ENCODE measurements at regions not wholly inside any gene's neighbourhood (a gene's known extent, or its start where the extent isn't known, plus 50 kb on each side); places are given as distances from the start of the nearest gene placed in this dataset.

DNA sequence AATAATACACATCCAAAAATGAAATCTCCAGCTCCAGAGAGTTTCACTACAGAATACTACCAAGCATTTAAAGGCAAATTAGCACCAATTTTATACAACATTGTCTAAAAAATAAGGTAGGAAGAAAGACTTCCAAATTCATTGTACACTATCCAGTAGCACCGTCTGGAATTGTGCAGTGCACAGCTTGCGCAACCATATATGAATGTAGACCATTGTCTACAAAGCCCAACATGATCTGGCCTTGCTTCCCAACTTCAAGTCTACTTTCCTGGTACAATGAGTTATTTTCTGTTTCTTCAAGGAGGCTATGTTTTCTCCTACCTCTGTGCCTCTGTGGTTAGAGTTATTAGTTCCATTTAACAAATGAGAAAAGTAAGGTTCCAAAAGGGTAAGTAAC, 115.4 kb upstream of the FOXK1 start:
- TF ChIP-seq, protein P1, sequence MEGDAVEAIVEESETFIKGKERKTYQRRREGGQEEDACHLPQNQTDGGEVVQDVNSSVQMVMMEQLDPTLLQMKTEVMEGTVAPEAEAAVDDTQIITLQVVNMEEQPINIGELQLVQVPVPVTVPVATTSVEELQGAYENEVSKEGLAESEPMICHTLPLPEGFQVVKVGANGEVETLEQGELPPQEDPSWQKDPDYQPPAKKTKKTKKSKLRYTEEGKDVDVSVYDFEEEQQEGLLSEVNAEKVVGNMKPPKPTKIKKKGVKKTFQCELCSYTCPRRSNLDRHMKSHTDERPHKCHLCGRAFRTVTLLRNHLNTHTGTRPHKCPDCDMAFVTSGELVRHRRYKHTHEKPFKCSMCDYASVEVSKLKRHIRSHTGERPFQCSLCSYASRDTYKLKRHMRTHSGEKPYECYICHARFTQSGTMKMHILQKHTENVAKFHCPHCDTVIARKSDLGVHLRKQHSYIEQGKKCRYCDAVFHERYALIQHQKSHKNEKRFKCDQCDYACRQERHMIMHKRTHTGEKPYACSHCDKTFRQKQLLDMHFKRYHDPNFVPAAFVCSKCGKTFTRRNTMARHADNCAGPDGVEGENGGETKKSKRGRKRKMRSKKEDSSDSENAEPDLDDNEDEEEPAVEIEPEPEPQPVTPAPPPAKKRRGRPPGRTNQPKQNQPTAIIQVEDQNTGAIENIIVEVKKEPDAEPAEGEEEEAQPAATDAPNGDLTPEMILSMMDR (IDR thresholded peaks at IDR 0.05; ENCODE audit: poor library complexity, severe bottlenecking): no peak
- TF ChIP-seq EZH2 (IDR thresholded peaks at IDR 0.05; ENCODE audit: borderline replicate concordance, insufficient read depth, low read length, poor library complexity, severe bottlenecking) (no peak), MXI1 (conservative IDR thresholded peaks at IDR 0.05; ENCODE audit: poor library complexity, severe bottlenecking) (no peak), POLR2AphosphoS5 (IDR thresholded peaks at IDR 0.05) (no peak), TAF1 (IDR thresholded peaks at IDR 0.05; ENCODE audit: low read depth) (no peak), EP300 (conservative IDR thresholded peaks at IDR 0.05; ENCODE audit: poor library complexity, severe bottlenecking) (no peak), SMC3 (conservative IDR thresholded peaks at IDR 0.05; ENCODE audit: poor library complexity) (no peak), RAD21 (conservative IDR thresholded peaks at IDR 0.05) (no peak)
- TF ChIP-seq, protein P2, sequence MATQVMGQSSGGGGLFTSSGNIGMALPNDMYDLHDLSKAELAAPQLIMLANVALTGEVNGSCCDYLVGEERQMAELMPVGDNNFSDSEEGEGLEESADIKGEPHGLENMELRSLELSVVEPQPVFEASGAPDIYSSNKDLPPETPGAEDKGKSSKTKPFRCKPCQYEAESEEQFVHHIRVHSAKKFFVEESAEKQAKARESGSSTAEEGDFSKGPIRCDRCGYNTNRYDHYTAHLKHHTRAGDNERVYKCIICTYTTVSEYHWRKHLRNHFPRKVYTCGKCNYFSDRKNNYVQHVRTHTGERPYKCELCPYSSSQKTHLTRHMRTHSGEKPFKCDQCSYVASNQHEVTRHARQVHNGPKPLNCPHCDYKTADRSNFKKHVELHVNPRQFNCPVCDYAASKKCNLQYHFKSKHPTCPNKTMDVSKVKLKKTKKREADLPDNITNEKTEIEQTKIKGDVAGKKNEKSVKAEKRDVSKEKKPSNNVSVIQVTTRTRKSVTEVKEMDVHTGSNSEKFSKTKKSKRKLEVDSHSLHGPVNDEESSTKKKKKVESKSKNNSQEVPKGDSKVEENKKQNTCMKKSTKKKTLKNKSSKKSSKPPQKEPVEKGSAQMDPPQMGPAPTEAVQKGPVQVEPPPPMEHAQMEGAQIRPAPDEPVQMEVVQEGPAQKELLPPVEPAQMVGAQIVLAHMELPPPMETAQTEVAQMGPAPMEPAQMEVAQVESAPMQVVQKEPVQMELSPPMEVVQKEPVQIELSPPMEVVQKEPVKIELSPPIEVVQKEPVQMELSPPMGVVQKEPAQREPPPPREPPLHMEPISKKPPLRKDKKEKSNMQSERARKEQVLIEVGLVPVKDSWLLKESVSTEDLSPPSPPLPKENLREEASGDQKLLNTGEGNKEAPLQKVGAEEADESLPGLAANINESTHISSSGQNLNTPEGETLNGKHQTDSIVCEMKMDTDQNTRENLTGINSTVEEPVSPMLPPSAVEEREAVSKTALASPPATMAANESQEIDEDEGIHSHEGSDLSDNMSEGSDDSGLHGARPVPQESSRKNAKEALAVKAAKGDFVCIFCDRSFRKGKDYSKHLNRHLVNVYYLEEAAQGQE (IDR thresholded peaks at IDR 0.05; ENCODE audit: borderline replicate concordance): no peak

Data from neural cell (in vitro differentiated cells).